Left ventricle myocardium inferior (tissue), 1 donor: ENCODE measurements at regions not wholly inside any gene's neighbourhood (a gene's known extent, or its start where the extent isn't known, plus 50 kb on each side); places are given as distances from the start of the nearest gene placed in this dataset.

ENCODE experiments used
- DNase-seq: peaks from one replicate; pipeline ENCODE4 v3.0.0-alpha.2; 2020
- H3K27ac ChIP-seq: fragments of 200-600 bp; replicated peaks from 2 replicates; pipeline ENCODE4 v1.8.0; 2021
- H3K27me3 ChIP-seq: fragments of 200-600 bp; 2 replicates; pipeline ENCODE4 v1.8.0; 2021; ENCODE audit warnings: low read depth
- H3K36me3 ChIP-seq: fragments of 200-600 bp; 2 replicates; pipeline ENCODE4 v1.8.0; 2021
- H3K4me1 ChIP-seq: fragments of 200-600 bp; 2 replicates; pipeline ENCODE4 v1.8.0; 2021
- H3K4me3 ChIP-seq: fragments of 200-600 bp; 2 replicates; pipeline ENCODE4 v1.8.0; 2021; ENCODE audit warnings: mild to moderate bottlenecking, moderate library complexity
- H3K9me3 ChIP-seq: fragments of 200-600 bp; replicated peaks from 2 replicates; pipeline ENCODE4 v1.8.0; 2021
- CTCF ChIP-seq: fragments of 200-600 bp; IDR thresholded peaks from 2 replicates; pipeline ENCODE4 v1.8.0; 2021; ENCODE audit warnings: antibody characterized with exemption, mild to moderate bottlenecking, borderline replicate concordance
- intact Hi-C: fragments of 100-400 bp; cut with micrococcal nuclease; formaldehyde crosslinking; loops from one replicate; pipeline ENCODE4 v1.11.0; 2022
- donor health status: DM: no; HTN: yes; CAD: no; lungs with severe emphysema.

GRCh38 chr4:14284578-14284977 is 657.1 kb upstream of the BOD1L1 start:
- intact Hi-C loops, result no loop called here
- no peak overlapping the region for H3K27ac ChIP-seq
- H3K4me1 ChIP-seq, result no peaks in the 10 kb centered on the region
- peaks cover 11% of the 10 kb centered on the region for H3K9me3 ChIP-seq
- DNase-seq, result no peak
- no peaks in the 10 kb centered on the region for H3K36me3 ChIP-seq
- TF ChIP-seq CTCF, result no peak
- no peak overlapping the region for H3K4me3 ChIP-seq
- no peaks in the 10 kb centered on the region for H3K27me3 ChIP-seq

GRCh38 chr4:14289708-14290107 is 662.2 kb upstream of the BOD1L1 start:
- Histone ChIP-seq H3K9me3 (peaks cover 11% of the 10 kb centered on the region), H3K36me3 (no peaks in the 10 kb centered on the region), H3K4me1 (no peaks in the 10 kb centered on the region), H3K4me3 (no peak overlapping the region), H3K27ac (no peak overlapping the region), H3K27me3 (no peaks in the 10 kb centered on the region)
- no peak for DNase-seq
- no peak for TF ChIP-seq CTCF
- intact Hi-C loops, result no loop called here

- H3K27me3 ChIP-seq, result no peaks in the 10 kb centered on the region
- DNase-seq, result no peak
- peaks cover under 1% of the 10 kb centered on the region for H3K9me3 ChIP-seq
- TF ChIP-seq CTCF, result no peak
- no peaks in the 10 kb centered on the region for H3K36me3 ChIP-seq
- no peak overlapping the region for H3K4me3 ChIP-seq
- no peaks in the 10 kb centered on the region for H3K4me1 ChIP-seq
- H3K27ac ChIP-seq, result no peak overlapping the region
- intact Hi-C loops, result no loop called here
Observed at GRCh38 chr4:14293582-14293981, 666.1 kb upstream of the BOD1L1 start.

- H3K4me3 ChIP-seq, result no peak overlapping the region
- no peaks in the 10 kb centered on the region for H3K36me3 ChIP-seq
- TF ChIP-seq CTCF, result no peak
- H3K27me3 ChIP-seq, result no peaks in the 10 kb centered on the region
- intact Hi-C loops, result no loop called here
- no peaks in the 10 kb centered on the region for H3K4me1 ChIP-seq
- no peaks in the 10 kb centered on the region for H3K9me3 ChIP-seq
- no peak overlapping the region for H3K27ac ChIP-seq
- DNase-seq, result no peak
Observed at GRCh38 chr4:14294611-14295010, 667.1 kb upstream of the BOD1L1 start.

- no peak for TF ChIP-seq CTCF
- H3K36me3 ChIP-seq, result no peaks in the 10 kb centered on the region
- H3K9me3 ChIP-seq, result no peaks in the 10 kb centered on the region
- no peak for DNase-seq
- H3K4me1 ChIP-seq, result no peaks in the 10 kb centered on the region
- H3K27ac ChIP-seq, result no peak overlapping the region
- no peak overlapping the region for H3K4me3 ChIP-seq
- intact Hi-C loops, result no loop called here
- H3K27me3 ChIP-seq, result no peaks in the 10 kb centered on the region
Observed at GRCh38 chr4:14299166-14299565, 671.6 kb upstream of the BOD1L1 start.

GRCh38 chr4:14302021-14302420 is 674.5 kb upstream of the BOD1L1 start:
- intact Hi-C loops, result no loop called here
- TF ChIP-seq CTCF, result no peak

More at GRCh38 chr4:14302021-14302420, 674.5 kb upstream of the BOD1L1 start:
- Histone ChIP-seq H3K27me3 (no peaks in the 10 kb centered on the region), H3K4me1 (no peaks in the 10 kb centered on the region), H3K27ac (no peak overlapping the region), H3K36me3 (no peaks in the 10 kb centered on the region), H3K9me3 (no peaks in the 10 kb centered on the region), H3K4me3 (no peak overlapping the region)
- DNase-seq, result no peak
